GM19463 (cell line): ENCODE measurements at regions not wholly inside any gene's neighbourhood (a gene's known extent, or its start where the extent isn't known, plus 50 kb on each side); places are given as distances from the start of the nearest gene placed in this dataset.

ENCODE experiments used
- ATAC-seq: cut with Tn5 transposase; IDR thresholded peaks from one replicate; pipeline ENCODE4 v1.9.1; 2021; ENCODE audit warnings: mild to moderate bottlenecking, moderate library complexity; ENCODE audit not compliant: unreplicated experiment

- ATAC-seq: no peak
Observed at GRCh38 chr1:37127254-37127748, 93.0 kb upstream of the GRIK3 start.

DNA sequence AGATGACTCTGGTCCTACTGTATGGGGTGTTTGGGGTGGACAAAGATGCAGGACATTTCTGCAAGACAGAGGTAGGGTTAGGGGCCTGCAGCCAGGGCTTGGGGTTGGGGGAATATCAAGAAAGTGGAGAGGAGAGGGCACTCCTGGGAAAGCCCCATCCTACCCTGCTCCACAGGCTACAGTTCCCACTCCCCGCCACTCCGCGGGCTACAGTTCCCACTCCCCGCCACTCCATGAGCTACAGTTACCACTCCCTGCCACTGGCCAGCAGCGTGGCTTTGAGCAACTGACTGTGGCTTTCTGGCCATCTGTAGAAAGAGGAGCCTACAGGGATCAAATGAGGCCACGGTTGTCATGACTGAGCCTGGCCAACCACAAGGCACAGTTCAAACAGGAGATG lies 93.8 kb upstream of the GRIK3 start:
- no peak for ATAC-seq

DNA sequence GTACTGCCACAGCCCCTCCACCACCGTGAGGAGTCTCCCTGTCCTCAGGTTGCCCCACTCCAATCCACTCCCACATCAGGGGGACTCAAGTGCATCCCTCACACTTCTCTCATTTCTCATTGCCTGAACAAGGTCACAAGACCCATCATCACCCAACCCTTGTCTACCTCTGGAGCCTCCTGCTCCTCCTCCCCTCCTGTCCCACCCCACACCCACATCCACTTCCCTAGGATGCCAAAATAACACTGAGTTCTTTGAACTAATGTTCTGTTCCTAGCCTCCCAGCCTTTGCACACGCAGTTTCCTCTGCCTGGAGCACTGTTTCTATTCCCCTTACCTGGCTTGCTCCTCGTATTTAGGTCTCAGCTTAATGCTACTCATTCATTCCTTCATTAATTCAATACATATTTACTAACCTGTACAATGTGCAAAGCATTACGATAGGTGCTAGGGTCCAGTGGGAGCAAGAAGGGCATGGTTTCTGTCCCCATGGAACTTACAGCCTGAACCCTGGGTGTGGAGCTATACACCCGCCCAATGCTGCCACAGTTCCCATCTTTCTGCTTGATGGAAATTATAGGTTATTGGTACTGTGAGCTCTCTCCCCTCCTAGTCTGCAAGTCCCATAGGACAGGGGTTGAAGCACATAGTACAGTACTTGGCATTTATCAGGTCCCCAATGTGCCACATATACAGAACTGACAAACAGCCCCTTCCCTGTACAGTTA lies 96.1 kb upstream of the GRIK3 start:
- no peak for ATAC-seq

GRCh38 chr1:37131281-37131680 lies 97.0 kb upstream of the GRIK3 start:
- ATAC-seq: no peak

DNA sequence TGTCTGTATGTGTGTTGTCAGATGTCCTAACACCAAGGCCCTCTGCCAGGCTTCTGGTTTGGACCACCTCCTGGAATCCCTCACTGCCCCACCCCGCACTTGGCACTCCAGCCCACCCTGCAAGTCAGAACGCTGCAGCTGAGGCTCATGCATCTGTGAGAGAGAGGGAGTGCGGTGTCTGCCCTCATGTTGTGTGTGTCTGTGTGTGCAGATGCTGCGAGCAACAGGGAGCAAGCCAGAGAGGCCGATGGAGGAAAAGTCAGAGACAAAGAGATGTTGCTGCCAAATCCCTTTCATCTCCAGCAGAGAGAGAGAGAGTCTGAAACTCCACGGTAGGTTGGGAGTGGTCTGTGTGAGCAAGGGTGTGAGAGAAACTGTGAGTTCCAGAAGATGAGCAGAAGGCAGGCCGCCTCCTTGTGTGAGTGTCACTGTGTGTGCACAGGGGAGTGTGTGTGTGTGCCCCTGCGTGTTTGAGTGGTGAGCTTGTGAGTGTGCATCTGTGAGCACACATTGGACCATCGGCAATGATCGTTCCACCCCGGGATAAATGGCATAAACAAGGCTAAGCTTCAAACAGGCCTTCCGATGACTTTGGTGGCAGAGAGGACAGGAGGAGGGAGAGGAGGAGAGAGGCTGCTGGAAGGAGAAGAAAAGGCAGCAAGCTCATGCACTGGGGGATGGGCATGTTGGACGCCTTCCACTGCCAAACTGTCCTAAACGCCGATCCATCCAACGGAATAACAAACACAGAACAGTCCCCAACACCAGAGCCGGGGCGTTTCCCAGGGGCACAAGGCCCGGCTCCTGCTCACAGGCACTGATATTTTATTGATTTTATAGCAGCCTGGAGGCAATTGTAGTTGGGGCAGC lies 99.2 kb upstream of the GRIK3 start:
- ATAC-seq: no peak

DNA sequence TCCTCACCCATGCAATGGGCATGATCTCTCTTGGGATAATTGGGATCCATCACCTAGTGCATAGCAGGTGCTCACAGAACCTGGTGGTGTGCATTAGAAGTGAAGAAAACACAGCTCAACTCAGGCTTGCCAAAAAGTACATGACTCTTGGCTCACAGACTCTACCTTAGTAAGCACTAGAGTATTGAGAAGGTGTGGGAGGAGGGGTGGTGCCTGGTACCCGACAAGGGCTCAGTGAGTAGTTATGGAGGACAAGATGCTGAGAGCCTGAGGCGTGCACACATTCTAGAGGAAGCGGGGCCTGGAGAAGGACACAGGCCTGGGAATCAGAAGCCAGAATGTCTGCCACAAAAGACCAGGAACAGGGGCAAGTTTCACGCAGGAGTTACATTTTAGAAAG lies 100.3 kb upstream of the GRIK3 start:
- ATAC-seq: no peak

GRCh38 chr1:37135032-37135431 lies 100.7 kb upstream of the GRIK3 start:
- no peak for ATAC-seq

GRCh38 chr1:37137014-37137413 lies 102.7 kb upstream of the GRIK3 start:
- ATAC-seq: no peak

DNA sequence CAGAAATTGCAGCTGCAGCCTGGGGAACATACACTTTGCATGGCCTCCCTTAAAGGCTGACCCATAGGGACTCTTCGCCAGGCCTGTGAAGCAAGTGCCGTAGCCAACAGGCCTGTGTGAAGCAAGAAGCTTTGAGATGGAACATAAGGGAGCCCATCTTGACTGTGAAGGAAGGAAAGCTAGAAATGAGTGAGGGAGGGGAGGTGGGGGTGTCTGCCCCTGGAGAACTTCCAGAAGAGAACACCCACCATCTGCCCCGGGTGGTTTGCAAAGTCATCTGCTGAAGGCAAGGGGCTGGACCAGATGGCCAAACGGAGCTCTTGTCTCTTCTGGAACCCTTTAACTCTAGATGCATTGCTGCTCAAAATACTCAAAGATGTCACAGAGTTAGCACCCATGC lies 103.3 kb upstream of the GRIK3 start:
- ATAC-seq: no peak

- no peak for ATAC-seq
Observed at GRCh38 chr1:37143800-37144199, 109.5 kb upstream of the GRIK3 start.

- ATAC-seq: no peak
Observed at GRCh38 chr1:37146071-37146470, 111.8 kb upstream of the GRIK3 start.

- no peak for ATAC-seq
Observed at GRCh38 chr1:37147392-37147831, 113.1 kb upstream of the GRIK3 start.

GRCh38 chr1:37147906-37148305 lies 113.6 kb upstream of the GRIK3 start:
- ATAC-seq: no peak

- ATAC-seq: no peak
Observed at GRCh38 chr1:37148663-37149062, 114.3 kb upstream of the GRIK3 start.

- no peak for ATAC-seq
Observed at GRCh38 chr1:37149296-37149695, 115.0 kb upstream of the GRIK3 start.

DNA sequence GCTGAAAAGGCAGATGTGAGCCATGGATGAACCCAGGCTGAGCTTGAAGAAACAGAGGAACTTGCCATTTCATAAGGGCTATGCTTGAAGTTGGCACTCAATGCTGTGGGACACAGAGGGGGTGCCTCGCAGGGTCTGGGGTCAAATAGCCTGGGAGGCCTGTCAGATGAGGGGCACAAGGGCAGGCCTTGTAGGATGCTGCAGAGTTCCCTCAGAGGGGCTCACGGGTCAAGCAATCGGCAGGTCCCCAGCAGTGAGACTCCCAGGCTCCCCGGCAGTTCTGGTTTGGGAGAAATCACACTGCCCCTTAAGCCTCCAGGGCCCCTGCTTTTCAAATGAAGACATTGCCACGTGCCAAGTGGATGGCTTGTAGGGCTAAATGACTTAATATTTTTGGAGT lies 116.7 kb upstream of the GRIK3 start:
- ATAC-seq: no peak

- no peak for ATAC-seq
Observed at GRCh38 chr1:37151789-37152188, 117.5 kb upstream of the GRIK3 start.

DNA sequence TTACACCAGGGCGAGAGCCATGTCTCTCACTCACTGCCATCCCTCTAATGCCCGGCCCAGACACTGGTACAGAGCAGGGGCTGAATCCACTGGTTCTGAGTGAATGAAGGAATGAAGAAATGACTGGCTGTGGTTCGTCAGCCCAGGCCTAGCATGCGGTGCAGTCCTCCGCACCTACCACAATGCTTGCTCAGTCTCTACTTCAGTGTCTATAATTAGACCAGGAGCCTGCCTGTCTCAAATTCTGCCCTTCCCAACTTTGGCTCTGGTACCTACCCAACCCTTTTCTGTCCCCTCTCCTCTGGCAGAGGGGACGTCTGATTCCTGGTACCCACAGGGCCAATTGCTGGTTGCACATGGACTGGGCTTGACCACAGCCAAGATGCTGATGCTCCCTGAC lies 118.2 kb upstream of the GRIK3 start:
- ATAC-seq: no peak

- ATAC-seq: no peak
Observed at GRCh38 chr1:37153116-37154100, 119.1 kb upstream of the GRIK3 start.

- ATAC-seq: no peak
Observed at GRCh38 chr1:37156646-37157045, 122.3 kb upstream of the GRIK3 start.

DNA sequence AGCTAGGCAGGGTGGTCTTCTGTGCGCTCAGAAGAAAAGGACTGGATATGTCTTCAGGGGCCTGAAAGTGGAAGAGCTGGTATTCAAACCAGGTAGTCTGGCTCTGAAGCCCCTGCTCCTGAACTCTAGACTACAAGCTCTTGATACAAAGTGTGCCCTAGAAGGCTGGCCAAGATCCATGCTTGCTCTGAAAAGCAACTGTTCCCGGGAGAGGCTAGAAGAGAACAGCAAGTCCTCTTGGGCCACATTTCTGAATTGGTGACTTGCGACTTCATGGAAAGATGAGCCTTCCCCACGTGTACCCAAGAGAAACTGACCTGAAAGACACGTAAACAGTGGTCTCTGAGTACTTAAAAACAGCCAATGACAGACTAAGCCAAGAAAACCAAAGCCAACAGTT lies 123.3 kb upstream of the GRIK3 start:
- no peak for ATAC-seq
